ENCODE measurements at regions not wholly inside any gene's neighbourhood (a gene's known extent, or its start where the extent isn't known, plus 50 kb on each side); places are given as distances from the start of the nearest gene placed in this dataset.

DNA sequence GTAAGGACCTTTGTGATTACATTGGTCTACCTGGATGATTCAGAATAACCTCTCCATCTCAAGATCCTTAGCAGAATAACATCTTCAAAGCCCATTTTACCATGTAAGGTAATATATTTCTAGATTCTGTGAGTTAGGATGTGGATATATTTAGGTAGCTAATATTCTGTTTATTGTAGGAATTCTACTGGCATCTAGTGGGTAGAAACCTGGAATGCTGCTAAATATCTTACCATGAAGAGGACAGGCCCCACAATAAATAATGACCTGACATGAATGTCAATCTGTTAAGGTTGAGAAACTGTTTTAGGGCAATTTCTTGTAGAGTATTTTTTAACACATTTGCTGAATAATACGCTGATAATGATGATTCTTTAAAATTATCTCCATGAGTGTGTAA lies 426.8 kb downstream of the MAN2A1 start:
- TF ChIP-seq, protein P1, sequence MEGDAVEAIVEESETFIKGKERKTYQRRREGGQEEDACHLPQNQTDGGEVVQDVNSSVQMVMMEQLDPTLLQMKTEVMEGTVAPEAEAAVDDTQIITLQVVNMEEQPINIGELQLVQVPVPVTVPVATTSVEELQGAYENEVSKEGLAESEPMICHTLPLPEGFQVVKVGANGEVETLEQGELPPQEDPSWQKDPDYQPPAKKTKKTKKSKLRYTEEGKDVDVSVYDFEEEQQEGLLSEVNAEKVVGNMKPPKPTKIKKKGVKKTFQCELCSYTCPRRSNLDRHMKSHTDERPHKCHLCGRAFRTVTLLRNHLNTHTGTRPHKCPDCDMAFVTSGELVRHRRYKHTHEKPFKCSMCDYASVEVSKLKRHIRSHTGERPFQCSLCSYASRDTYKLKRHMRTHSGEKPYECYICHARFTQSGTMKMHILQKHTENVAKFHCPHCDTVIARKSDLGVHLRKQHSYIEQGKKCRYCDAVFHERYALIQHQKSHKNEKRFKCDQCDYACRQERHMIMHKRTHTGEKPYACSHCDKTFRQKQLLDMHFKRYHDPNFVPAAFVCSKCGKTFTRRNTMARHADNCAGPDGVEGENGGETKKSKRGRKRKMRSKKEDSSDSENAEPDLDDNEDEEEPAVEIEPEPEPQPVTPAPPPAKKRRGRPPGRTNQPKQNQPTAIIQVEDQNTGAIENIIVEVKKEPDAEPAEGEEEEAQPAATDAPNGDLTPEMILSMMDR (IDR thresholded peaks at IDR 0.05), result no peak
- TF ChIP-seq POLR2A (IDR thresholded peaks at IDR 0.05) (no peak), EP300 (IDR thresholded peaks at IDR 0.05) (no peak)
